MM.1S (cell line): ENCODE measurements at regions not wholly inside any gene's neighbourhood (a gene's known extent, or its start where the extent isn't known, plus 50 kb on each side); places are given as distances from the start of the nearest gene placed in this dataset.

ENCODE experiments used
- DNase-seq: peaks from one replicate; pipeline ENCODE4 v3.0.0-alpha.2; 2015
- H2AFZ ChIP-seq: fragments of 300-600 bp; sonication (generic); 2 replicates; pipeline ENCODE4 v1.6.0; 2016; ENCODE audit warnings: antibody characterized with exemption, low read length
- H3F3A ChIP-seq: fragments of 300-600 bp; sonication (generic); 2 replicates; pipeline ENCODE4 v1.6.1; 2016; ENCODE audit warnings: mild to moderate bottlenecking, antibody characterized with exemption, low read length, moderate library complexity, mixed read lengths; ENCODE audit not compliant: insufficient read depth
- H3K27ac ChIP-seq: fragments of 300-600 bp; sonication (generic); 2 replicates; pipeline ENCODE4 v1.5.1; 2016; ENCODE audit warnings: mild to moderate bottlenecking, low read length
- H3K27me3 ChIP-seq: fragments of 300-600 bp; sonication (generic); replicated peaks from 2 replicates; pipeline ENCODE4 v1.6.0; 2016; ENCODE audit warnings: low read length; ENCODE audit not compliant: insufficient read depth
- H3K36me3 ChIP-seq: fragments of 300-600 bp; sonication (generic); replicated peaks from 2 replicates; pipeline ENCODE4 v1.6.1; 2016; ENCODE audit warnings: mild to moderate bottlenecking, low read length, mixed read lengths; ENCODE audit not compliant: insufficient read depth
- H3K4me1 ChIP-seq: fragments of 300-600 bp; sonication (generic); 2 replicates; pipeline ENCODE4 v1.6.1; 2016; ENCODE audit warnings: low read length, mixed read lengths
- H3K4me2 ChIP-seq: fragments of 300-600 bp; sonication (generic); 2 replicates; pipeline ENCODE4 v1.6.0; 2016; ENCODE audit warnings: low read depth, low read length
- H3K4me3 ChIP-seq: fragments of 300-600 bp; sonication (generic); 2 replicates; pipeline ENCODE4 v1.5.1; 2016; ENCODE audit warnings: low read length, mixed read lengths
- H3K79me2 ChIP-seq: fragments of 300-600 bp; sonication (generic); 2 replicates; pipeline ENCODE4 v1.6.1; 2016; ENCODE audit warnings: mixed run types, low read length, mixed read lengths
- H3K9ac ChIP-seq: fragments of 300-600 bp; sonication (generic); 2 replicates; pipeline ENCODE4 v1.6.1; 2016; ENCODE audit warnings: low read length, mixed read lengths
- H3K9me2 ChIP-seq: fragments of 300-600 bp; sonication (generic); replicated peaks from 2 replicates; pipeline ENCODE4 v1.6.1; 2016; ENCODE audit warnings: mild to moderate bottlenecking, low read length, mixed read lengths; ENCODE audit not compliant: insufficient read depth
- H3K9me3 ChIP-seq: fragments of 300-600 bp; sonication (generic); replicated peaks from 2 replicates; pipeline ENCODE4 v1.6.1; 2016; ENCODE audit warnings: mild to moderate bottlenecking, low read length, mixed read lengths; ENCODE audit not compliant: insufficient read depth
- H4K20me1 ChIP-seq: fragments of 300-600 bp; sonication (generic); 2 replicates; pipeline ENCODE4 v1.6.1; 2016; ENCODE audit warnings: mild to moderate bottlenecking, low read length, moderate library complexity, mixed read lengths; ENCODE audit not compliant: insufficient read depth
- CTCF ChIP-seq: fragments of 300-600 bp; sonication (generic); IDR thresholded peaks from 2 replicates; pipeline ENCODE4 v1.5.1; 2016; ENCODE audit warnings: antibody characterized with exemption, low read length, mixed read lengths
- EZH2 ChIP-seq: fragments of 300-600 bp; sonication (generic); optimal IDR thresholded peaks from 2 replicates; pipeline ENCODE3; 2017; ENCODE audit warnings: low read depth, mild to moderate bottlenecking, antibody characterized with exemption, low read length, mixed read lengths
- EZH2phosphoT487 ChIP-seq: fragments of 300-600 bp; sonication (generic); IDR thresholded peaks from 2 replicates; pipeline ENCODE4 v1.6.1; 2018; ENCODE audit warnings: antibody characterized with exemption, low read length

GRCh38 chr5:56499491-56499890, 266.4 kb upstream of the ANKRD55 start:
- H3K9me3 ChIP-seq: no peaks in the 10 kb centered on the region
- H3K36me3 ChIP-seq: no peaks in the 10 kb centered on the region
- no peaks in the 10 kb centered on the region for H3K9me2 ChIP-seq
- H3K4me3 ChIP-seq: no peak overlapping the region
- no peak for DNase-seq
- H3K9ac ChIP-seq: no peak overlapping the region
- no peaks in the 10 kb centered on the region for H4K20me1 ChIP-seq
- no peaks in the 10 kb centered on the region for H3K27me3 ChIP-seq
- H3K4me1 ChIP-seq: peaks cover 16% of the 10 kb centered on the region
- H3F3A ChIP-seq: no peaks in the 10 kb centered on the region
- H3K79me2 ChIP-seq: no peaks in the 10 kb centered on the region
- no peak overlapping the region for H3K27ac ChIP-seq
- TF ChIP-seq EZH2 (no peak), EZH2phosphoT487 (no peak), CTCF (no peak)
- no peak overlapping the region for H2AFZ ChIP-seq
- no peak overlapping the region for H3K4me2 ChIP-seq

GRCh38 chr5:56498759-56499395, 265.7 kb upstream of the ANKRD55 start:
- Histone ChIP-seq H3F3A (no peaks in the 10 kb centered on the region), H3K4me1 (peaks cover 16% of the 10 kb centered on the region), H3K36me3 (no peaks in the 10 kb centered on the region), H4K20me1 (no peaks in the 10 kb centered on the region), H3K9me2 (no peaks in the 10 kb centered on the region), H3K4me2 (no peak overlapping the region), H3K27ac (no peak overlapping the region), H3K9me3 (no peaks in the 10 kb centered on the region), H3K79me2 (no peaks in the 10 kb centered on the region), H3K4me3 (no peak overlapping the region), H2AFZ (no peak overlapping the region), H3K27me3 (no peaks in the 10 kb centered on the region), H3K9ac (no peak overlapping the region)
- no peak for TF ChIP-seq CTCF
- TF ChIP-seq EZH2phosphoT487: no peak
- TF ChIP-seq EZH2: no peak
- no peak for DNase-seq

GRCh38 chr5:56496581-56497063, 263.5 kb upstream of the ANKRD55 start:
- Histone ChIP-seq H3F3A (no peaks in the 10 kb centered on the region), H3K9me3 (no peaks in the 10 kb centered on the region), H3K27me3 (no peaks in the 10 kb centered on the region), H3K9me2 (no peaks in the 10 kb centered on the region), H4K20me1 (no peaks in the 10 kb centered on the region), H3K36me3 (no peaks in the 10 kb centered on the region), H3K4me3 (no peak overlapping the region), H3K9ac (no peak overlapping the region), H3K4me2 (no peak overlapping the region), H3K27ac (no peak overlapping the region), H3K4me1 (peaks cover 1% of the 10 kb centered on the region), H2AFZ (no peak overlapping the region), H3K79me2 (no peaks in the 10 kb centered on the region)
- DNase-seq: no peak
- TF ChIP-seq EZH2 (no peak), EZH2phosphoT487 (no peak), CTCF (no peak)
